HG02623 (cell line): ENCODE measurements at regions not wholly inside any gene's neighbourhood (a gene's known extent, or its start where the extent isn't known, plus 50 kb on each side); places are given as distances from the start of the nearest gene placed in this dataset.
A peak's percentile ranks its signal among the peaks of the same experiment; 100 is the strongest.

ENCODE experiments used
- ATAC-seq: cut with Tn5 transposase; IDR thresholded peaks from one replicate; pipeline ENCODE4 v1.9.1; 2021; ENCODE audit warnings: moderate library complexity; ENCODE audit not compliant: unreplicated experiment

GRCh38 chr13:88541994-88542393 is 870.8 kb downstream of the SLITRK5 start:
- no peak for ATAC-seq

- ATAC-seq, result no peak
Measured at GRCh38 chr13:88544836-88545235, 873.7 kb downstream of the SLITRK5 start.

- no peak for ATAC-seq
Measured at GRCh38 chr13:88552966-88553365, 881.8 kb downstream of the SLITRK5 start.

GRCh38 chr13:88565566-88565965 is 894.4 kb downstream of the SLITRK5 start:
- ATAC-seq, result no peak

GRCh38 chr13:88585861-88586260 is 914.7 kb downstream of the SLITRK5 start:
- ATAC-seq, result no peak

- ATAC-seq, result no peak
Measured at GRCh38 chr13:88586263-88586662, 915.1 kb downstream of the SLITRK5 start.

- ATAC-seq, result no peak
Measured at GRCh38 chr13:88590574-88590973, 919.4 kb downstream of the SLITRK5 start.

GRCh38 chr13:88592105-88592504 is 920.9 kb downstream of the SLITRK5 start:
- no peak for ATAC-seq

GRCh38 chr13:88601949-88602348 is 930.8 kb downstream of the SLITRK5 start:
- ATAC-seq, result no peak

GRCh38 chr13:88602786-88603777 is 931.9 kb downstream of the SLITRK5 start:
- ATAC-seq, result no peak

GRCh38 chr13:88617176-88617575 is 946.0 kb downstream of the SLITRK5 start:
- no peak for ATAC-seq

GRCh38 chr13:88622362-88622973 is 951.3 kb downstream of the SLITRK5 start:
- ATAC-seq, result no peak

GRCh38 chr13:88623150-88623549 is 952.0 kb downstream of the SLITRK5 start:
- ATAC-seq, result no peak

- no peak for ATAC-seq
Measured at GRCh38 chr13:88627071-88627470, 955.9 kb downstream of the SLITRK5 start.

- no peak for ATAC-seq
Measured at GRCh38 chr13:88628882-88629281, 957.7 kb downstream of the SLITRK5 start.

GRCh38 chr13:88637935-88638334 is 966.8 kb downstream of the SLITRK5 start:
- no peak for ATAC-seq

GRCh38 chr13:88643233-88643632 is 972.1 kb downstream of the SLITRK5 start:
- no peak for ATAC-seq

GRCh38 chr13:88648598-88649373 is 977.6 kb downstream of the SLITRK5 start:
- no peak for ATAC-seq

GRCh38 chr13:88649855-88650254 is 978.7 kb downstream of the SLITRK5 start:
- no peak for ATAC-seq

- ATAC-seq, result peak; percentile 55
Measured at GRCh38 chr13:88651531-88651930, 980.4 kb downstream of the SLITRK5 start.

GRCh38 chr13:88656751-88657150 is 985.6 kb downstream of the SLITRK5 start:
- ATAC-seq, result no peak
